Neural progenitor cell (in vitro differentiated cells): ENCODE measurements at regions not wholly inside any gene's neighbourhood (a gene's known extent, or its start where the extent isn't known, plus 50 kb on each side); places are given as distances from the start of the nearest gene placed in this dataset.
"Not testable (repeated sequence)": the region's sequence is repeated elsewhere in the genome, so short reads cannot be mapped to it uniquely, and the experiment has no call there.

ENCODE experiments used
- CTCF ChIP-seq: fragments of 200-600 bp; sonication (generic); IDR thresholded peaks from 2 replicates; pipeline ENCODE4 v1.5.1; 2017; ENCODE audit warnings: antibody characterized with exemption, mild to moderate bottlenecking
- EZH2 ChIP-seq: fragments of 200-600 bp; sonication (generic); IDR thresholded peaks from 2 replicates; pipeline ENCODE4 v1.6.1; 2017; ENCODE audit warnings: antibody characterized with exemption, mild to moderate bottlenecking, moderate library complexity

- TF ChIP-seq EZH2, CTCF: not testable (repeated sequence)
Observed at GRCh38 chr4:131729716-131730398, 1419.2 kb upstream of the PCDH10 start.
